T-helper 1 cell treated with Interleukin-12 subunit alpha and Interleukin-12 subunit beta and Interleukin-4 antibody, amounts not matched to agents 30 μg/mL and 1 μg/mL, for 36 hours (primary cell): ENCODE measurements at regions not wholly inside any gene's neighbourhood (a gene's known extent, or its start where the extent isn't known, plus 50 kb on each side); places are given as distances from the start of the nearest gene placed in this dataset.

Experiments used
- H3K27ac Mint-ChIP-seq: one replicate; pipeline ENCODE4 v1.8.0; 2021; ENCODE audit warnings: mild to moderate bottlenecking, mixed read lengths
- H3K27me3 Mint-ChIP-seq: one replicate; pipeline ENCODE4 v1.8.0; 2021; ENCODE audit warnings: low read depth, mixed read lengths
- H3K36me3 Mint-ChIP-seq: one replicate; pipeline ENCODE4 v1.8.0; 2021; ENCODE audit warnings: low read depth, mixed read lengths
- H3K4me1 Mint-ChIP-seq: one replicate; pipeline ENCODE4 v1.8.0; 2021; ENCODE audit warnings: low read depth, mixed read lengths
- H3K4me3 Mint-ChIP-seq: one replicate; pipeline ENCODE4 v1.8.0; 2021; ENCODE audit warnings: mild to moderate bottlenecking, moderate library complexity, mixed read lengths
- H3K9me3 Mint-ChIP-seq: one replicate; pipeline ENCODE4 v1.8.0; 2021; ENCODE audit warnings: mixed read lengths

DNA sequence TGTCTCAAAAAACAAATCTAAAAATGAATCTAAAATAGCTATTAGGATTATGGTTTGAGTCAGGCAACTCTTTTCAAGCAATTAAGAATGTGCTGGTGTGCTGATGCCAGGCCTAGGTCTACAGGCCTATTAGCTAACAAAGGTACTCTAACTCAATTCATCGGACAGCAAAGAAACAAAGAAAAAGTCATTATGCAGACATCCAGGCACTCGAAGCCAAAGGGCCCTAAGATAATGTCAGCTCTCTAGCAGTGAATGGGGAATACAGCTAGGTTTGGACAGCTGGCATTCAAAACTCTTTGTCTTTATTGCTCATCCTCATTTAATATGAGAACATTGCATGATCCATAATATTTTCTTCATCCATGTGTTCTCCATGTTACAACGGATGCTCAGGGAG is 108.5 kb downstream of the TMEM114 start:
- Mint-ChIP-seq H3K9me3 (peaks cover 7% of the 10 kb centered on the region), H3K4me1 (no peaks in the 10 kb centered on the region)

GRCh38 chr16:8476824-8477223 is 113.5 kb downstream of the TMEM114 start:
- Mint-ChIP-seq H3K4me1 (no peaks in the 10 kb centered on the region), H3K4me3 (no peak overlapping the region), H3K27me3 (no peaks in the 10 kb centered on the region)

More for the DNA sequence above, 108.5 kb downstream of the TMEM114 start:
- no peaks in the 10 kb centered on the region for H3K36me3 Mint-ChIP-seq
- no peak overlapping the region for H3K27ac Mint-ChIP-seq
- no peak overlapping the region for H3K4me3 Mint-ChIP-seq
- no peaks in the 10 kb centered on the region for H3K27me3 Mint-ChIP-seq

GRCh38 chr16:8474587-8474986 is 115.7 kb downstream of the TMEM114 start:
- no peaks in the 10 kb centered on the region for H3K4me1 Mint-ChIP-seq
- H3K9me3 Mint-ChIP-seq: no peaks in the 10 kb centered on the region
- no peaks in the 10 kb centered on the region for H3K27me3 Mint-ChIP-seq
- no peaks in the 10 kb centered on the region for H3K36me3 Mint-ChIP-seq
- no peak overlapping the region for H3K4me3 Mint-ChIP-seq
- H3K27ac Mint-ChIP-seq: no peak overlapping the region

More at GRCh38 chr16:8476824-8477223, 113.5 kb downstream of the TMEM114 start:
- Mint-ChIP-seq H3K27ac (no peak overlapping the region), H3K9me3 (no peaks in the 10 kb centered on the region), H3K36me3 (no peaks in the 10 kb centered on the region)

DNA sequence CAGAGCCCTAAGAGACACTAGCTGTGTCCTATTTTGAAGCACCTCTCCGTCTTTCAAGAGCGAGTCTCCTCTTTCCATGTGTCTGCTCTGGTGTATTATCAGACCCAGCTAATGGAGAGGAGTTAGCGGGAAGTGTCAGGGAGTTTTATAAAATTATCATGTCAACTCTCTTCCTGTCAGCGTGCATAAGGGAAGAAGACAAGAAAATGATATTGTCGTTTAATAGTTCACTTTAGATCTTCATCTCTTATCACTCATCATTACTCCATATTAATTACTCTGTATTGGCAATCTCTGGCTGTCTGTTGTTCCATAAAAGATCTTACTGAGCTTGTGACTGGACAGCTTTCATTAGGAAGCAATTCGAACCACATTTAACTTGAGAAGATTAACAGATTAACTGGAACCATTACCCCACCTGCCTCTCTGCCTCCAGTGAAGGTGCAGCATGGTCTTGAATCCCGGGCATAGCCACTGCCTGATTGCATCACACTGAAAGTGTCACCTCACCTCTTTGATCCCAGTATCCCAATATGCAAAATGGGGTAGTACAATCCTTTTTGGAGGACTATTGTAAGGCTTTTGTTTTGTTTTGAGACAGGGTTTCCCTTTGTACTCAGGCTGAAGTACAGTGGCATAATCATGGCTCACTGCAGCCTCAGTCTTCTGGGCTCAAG is 121.1 kb downstream of the TMEM114 start:
- Mint-ChIP-seq H3K9me3 (no peaks in the 10 kb centered on the region), H3K27ac (no peak overlapping the region), H3K4me3 (no peak overlapping the region), H3K27me3 (no peaks in the 10 kb centered on the region), H3K4me1 (no peaks in the 10 kb centered on the region), H3K36me3 (no peaks in the 10 kb centered on the region)

DNA sequence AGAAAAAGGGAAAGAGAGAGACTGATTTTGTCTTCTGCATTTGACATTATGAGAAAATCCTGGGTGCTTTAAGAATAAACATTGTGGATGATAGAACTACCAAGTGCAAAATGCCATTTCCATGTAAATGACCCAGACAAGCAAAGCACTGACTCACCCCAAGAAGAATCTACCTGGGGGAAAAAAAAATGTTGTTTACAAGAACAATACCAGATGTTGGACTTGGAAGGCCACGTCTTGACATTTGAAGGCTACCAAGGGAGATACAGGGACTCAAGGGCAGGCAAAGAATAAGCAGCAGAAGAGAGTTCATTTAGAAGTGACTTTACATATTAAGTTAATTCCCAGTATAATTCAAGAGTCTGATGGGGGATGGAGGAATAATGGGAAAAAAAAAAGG is 125.3 kb downstream of the TMEM114 start:
- Mint-ChIP-seq H3K4me3 (no peak overlapping the region), H3K36me3 (no peaks in the 10 kb centered on the region), H3K9me3 (no peaks in the 10 kb centered on the region), H3K27ac (no peak overlapping the region), H3K27me3 (no peaks in the 10 kb centered on the region), H3K4me1 (no peaks in the 10 kb centered on the region)

DNA sequence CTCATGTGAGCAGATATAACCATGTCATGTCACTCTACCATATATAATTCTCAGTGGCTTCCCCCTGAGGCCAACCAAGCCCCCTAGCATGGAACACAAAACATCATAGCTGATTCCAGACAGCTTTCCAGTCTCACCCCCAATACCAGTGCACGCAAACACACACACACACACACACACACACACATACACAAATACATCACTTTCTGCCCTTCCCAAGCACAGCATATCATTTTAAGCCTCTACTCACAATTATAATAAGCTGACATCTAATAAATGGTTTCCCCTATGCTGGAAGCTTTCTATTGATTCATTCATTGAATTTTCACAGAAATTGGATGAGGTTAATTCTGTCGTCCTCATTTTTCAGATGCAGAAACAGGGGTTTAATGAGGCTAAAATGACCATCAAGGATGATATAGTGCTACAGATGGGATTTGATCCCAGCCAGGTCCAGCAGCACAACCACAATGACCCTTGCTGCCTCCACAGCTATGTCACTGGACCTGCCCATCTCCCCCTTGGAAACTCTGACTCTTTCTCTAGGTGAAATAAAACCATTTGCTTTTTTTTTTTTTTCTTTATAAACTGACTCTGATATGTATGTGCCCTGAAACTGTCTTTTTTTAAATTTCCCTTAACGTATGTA is 131.1 kb downstream of the TMEM114 start:
- Mint-ChIP-seq H3K36me3 (no peaks in the 10 kb centered on the region), H3K27ac (no peak overlapping the region), H3K9me3 (no peaks in the 10 kb centered on the region), H3K4me1 (no peaks in the 10 kb centered on the region), H3K4me3 (no peak overlapping the region), H3K27me3 (no peaks in the 10 kb centered on the region)

DNA sequence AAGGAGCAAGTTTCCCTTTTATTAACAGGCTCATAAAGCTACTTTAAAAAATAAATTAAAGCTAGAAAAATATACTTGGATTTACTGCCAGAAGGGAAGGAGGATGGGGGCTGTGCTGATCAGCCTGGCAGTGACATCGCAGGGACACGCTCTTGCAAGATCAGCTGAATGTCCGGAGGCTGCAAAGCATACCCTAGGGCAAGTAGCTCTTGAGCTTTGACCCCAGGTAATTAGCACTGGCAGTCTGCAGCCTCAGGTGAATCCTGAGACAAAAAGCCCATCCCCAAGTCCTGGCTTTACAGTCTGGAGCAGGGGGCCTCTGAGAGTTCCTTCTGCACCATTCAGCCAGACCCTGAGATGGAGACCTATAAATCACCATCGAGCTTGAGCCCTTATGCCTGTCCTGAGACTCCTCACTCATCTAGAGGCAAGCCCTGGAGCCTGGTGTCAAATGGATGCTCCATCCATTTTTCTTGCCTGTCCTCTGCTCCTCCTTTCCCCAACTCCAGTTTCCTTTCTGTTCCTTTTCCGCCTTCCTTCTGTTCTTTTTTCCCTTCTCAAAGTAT is 131.7 kb downstream of the TMEM114 start:
- no peak overlapping the region for H3K27ac Mint-ChIP-seq
- H3K36me3 Mint-ChIP-seq: no peaks in the 10 kb centered on the region
- H3K27me3 Mint-ChIP-seq: no peaks in the 10 kb centered on the region
- H3K4me1 Mint-ChIP-seq: no peaks in the 10 kb centered on the region
- no peaks in the 10 kb centered on the region for H3K9me3 Mint-ChIP-seq
- H3K4me3 Mint-ChIP-seq: no peak overlapping the region

DNA sequence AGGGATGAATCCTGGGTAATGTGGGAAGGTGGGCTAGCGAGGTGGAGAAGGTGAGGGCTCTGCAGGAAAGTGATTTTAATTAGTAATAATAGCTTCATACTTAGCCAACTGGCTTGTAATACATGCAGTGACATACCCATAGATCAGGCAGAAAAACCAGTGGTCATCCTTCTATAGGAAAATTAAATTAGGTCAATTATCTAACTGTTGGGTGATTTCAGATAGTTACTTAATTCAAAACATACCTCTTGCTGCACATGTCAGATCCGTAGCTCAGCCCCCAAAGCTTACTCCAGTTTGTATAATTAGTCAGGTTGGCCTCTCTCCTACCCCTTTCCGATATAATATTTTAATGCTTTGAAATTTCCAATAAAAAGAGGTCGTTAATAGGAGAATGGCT is 137.0 kb downstream of the TMEM114 start:
- H3K27me3 Mint-ChIP-seq: no peaks in the 10 kb centered on the region
- no peaks in the 10 kb centered on the region for H3K9me3 Mint-ChIP-seq
- no peaks in the 10 kb centered on the region for H3K36me3 Mint-ChIP-seq
- no peaks in the 10 kb centered on the region for H3K4me1 Mint-ChIP-seq
- no peak overlapping the region for H3K27ac Mint-ChIP-seq
- H3K4me3 Mint-ChIP-seq: no peak overlapping the region

DNA sequence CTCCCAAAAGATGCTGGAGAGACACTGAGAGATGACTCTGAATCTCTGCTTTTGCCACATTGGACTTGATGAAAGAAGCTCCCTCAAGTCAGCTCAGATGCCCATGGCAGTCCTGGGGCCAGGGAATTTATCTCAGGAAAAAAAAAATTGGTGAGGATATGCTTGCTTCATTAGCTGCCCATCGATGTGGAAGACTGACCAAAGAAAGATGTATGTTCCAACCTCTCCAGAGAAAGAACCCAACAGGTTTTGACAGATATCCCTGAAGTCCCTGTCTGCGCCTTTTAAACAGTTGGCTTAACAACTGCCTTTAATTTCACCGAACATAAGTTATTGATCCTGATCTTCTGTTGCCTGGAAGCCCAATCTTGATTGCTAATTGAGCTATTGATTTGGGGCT is 137.4 kb downstream of the TMEM114 start:
- H3K9me3 Mint-ChIP-seq: no peaks in the 10 kb centered on the region
- no peaks in the 10 kb centered on the region for H3K36me3 Mint-ChIP-seq
- H3K27me3 Mint-ChIP-seq: no peaks in the 10 kb centered on the region
- no peak overlapping the region for H3K27ac Mint-ChIP-seq
- no peak overlapping the region for H3K4me3 Mint-ChIP-seq
- H3K4me1 Mint-ChIP-seq: no peaks in the 10 kb centered on the region

- H3K27me3 Mint-ChIP-seq: no peaks in the 10 kb centered on the region
- no peaks in the 10 kb centered on the region for H3K36me3 Mint-ChIP-seq
- peaks cover 9% of the 10 kb centered on the region for H3K9me3 Mint-ChIP-seq
- no peaks in the 10 kb centered on the region for H3K4me1 Mint-ChIP-seq
- no peak overlapping the region for H3K4me3 Mint-ChIP-seq
- no peak overlapping the region for H3K27ac Mint-ChIP-seq
These were observed 153.4 kb downstream of the TMEM114 start for GRCh38 chr16:8436931-8437330.

- Mint-ChIP-seq H3K27ac (no peak overlapping the region), H3K36me3 (no peaks in the 10 kb centered on the region), H3K4me1 (no peaks in the 10 kb centered on the region), H3K4me3 (no peak overlapping the region), H3K9me3 (no peaks in the 10 kb centered on the region), H3K27me3 (no peaks in the 10 kb centered on the region)
These were observed 158.5 kb downstream of the TMEM114 start for GRCh38 chr16:8431783-8432182.

- H3K36me3 Mint-ChIP-seq: no peaks in the 10 kb centered on the region
- H3K4me1 Mint-ChIP-seq: no peaks in the 10 kb centered on the region
- no peak overlapping the region for H3K27ac Mint-ChIP-seq
- no peaks in the 10 kb centered on the region for H3K27me3 Mint-ChIP-seq
- H3K4me3 Mint-ChIP-seq: no peak overlapping the region
- H3K9me3 Mint-ChIP-seq: peaks cover 3% of the 10 kb centered on the region
These were observed 159.9 kb downstream of the TMEM114 start for GRCh38 chr16:8430401-8430800.

DNA sequence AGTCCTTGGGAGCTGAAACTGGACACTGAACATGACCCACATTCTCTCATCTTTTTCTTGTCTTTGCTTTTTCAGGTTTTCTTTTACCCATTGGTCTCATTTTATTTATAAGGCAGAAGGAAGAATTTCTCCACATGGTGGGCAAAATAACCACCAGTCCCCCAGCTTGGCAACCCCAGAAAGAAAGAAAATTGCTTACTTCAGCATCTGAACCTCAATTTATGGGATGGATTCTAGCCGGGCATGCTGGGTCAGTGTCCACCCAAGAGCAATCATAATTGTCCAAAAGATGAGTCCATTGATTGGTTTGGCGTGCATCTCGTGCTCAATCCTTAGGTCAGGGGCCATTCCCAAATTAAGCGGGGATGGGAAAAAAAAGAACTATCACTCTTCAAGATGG is 163.7 kb downstream of the TMEM114 start:
- Mint-ChIP-seq H3K4me3 (no peak overlapping the region), H3K4me1 (no peaks in the 10 kb centered on the region), H3K27me3 (no peaks in the 10 kb centered on the region)

DNA sequence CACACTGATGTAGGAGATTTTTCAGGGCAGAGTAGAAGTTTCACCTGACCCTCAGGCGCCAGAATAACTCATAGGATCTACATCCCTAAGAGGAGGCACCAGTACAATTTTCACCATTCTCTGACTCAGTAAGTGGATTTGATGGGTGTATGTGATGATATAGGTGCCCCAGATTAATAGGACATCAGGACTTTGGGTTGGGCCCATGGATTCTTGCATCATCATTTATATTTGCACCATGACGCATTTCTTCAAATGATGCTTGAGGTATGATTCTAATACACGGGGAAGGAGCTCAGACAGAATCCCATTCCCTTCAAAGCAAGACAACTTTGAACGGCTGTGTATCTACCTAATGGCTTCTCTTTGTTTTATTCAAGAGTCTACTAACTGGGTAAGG is 173.2 kb downstream of the TMEM114 start:
- peaks cover 4% of the 10 kb centered on the region for H3K9me3 Mint-ChIP-seq
- H3K4me3 Mint-ChIP-seq: no peak overlapping the region
- H3K27me3 Mint-ChIP-seq: no peaks in the 10 kb centered on the region
- H3K36me3 Mint-ChIP-seq: no peaks in the 10 kb centered on the region
- H3K4me1 Mint-ChIP-seq: no peaks in the 10 kb centered on the region
- H3K27ac Mint-ChIP-seq: no peak overlapping the region

More for the DNA sequence above, 163.7 kb downstream of the TMEM114 start:
- no peak overlapping the region for H3K27ac Mint-ChIP-seq
- H3K36me3 Mint-ChIP-seq: no peaks in the 10 kb centered on the region
- H3K9me3 Mint-ChIP-seq: peaks cover 3% of the 10 kb centered on the region

DNA sequence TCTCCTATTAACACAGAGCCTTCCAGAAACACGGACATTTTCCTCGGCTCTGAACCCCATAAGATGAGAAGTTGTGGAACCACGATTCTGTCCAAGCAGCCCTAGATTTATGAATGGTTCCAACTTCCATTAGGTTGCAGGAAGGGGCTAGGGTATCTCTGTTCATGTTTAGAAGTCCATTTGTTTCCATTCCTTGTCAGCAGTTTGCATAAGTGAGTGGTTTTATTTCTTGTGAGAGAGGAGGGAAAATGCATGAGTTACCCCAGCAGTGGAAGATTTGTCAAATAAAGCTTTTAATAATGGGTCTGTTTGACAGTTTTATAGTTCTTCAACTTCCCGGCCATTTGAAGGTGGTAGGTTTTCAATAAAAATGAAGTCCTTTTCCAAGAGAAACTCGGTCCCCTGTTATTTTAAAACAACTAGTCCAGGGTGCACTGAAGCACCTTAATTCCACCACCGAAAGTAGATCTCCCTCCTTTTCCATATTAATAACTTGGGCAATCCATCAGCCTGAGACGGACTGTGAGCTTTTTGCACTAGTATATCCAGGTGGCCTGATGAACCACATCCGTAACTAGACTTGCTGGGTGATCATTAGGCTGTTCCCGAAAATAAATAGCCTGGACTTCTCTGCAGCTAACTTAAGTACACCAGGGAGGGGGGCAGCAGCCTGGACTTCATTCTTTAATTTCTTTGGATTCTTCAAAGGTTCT is 181.3 kb downstream of the TMEM114 start:
- no peak overlapping the region for H3K4me3 Mint-ChIP-seq
- peaks cover 18% of the 10 kb centered on the region for H3K9me3 Mint-ChIP-seq
- H3K27me3 Mint-ChIP-seq: no peaks in the 10 kb centered on the region
- H3K4me1 Mint-ChIP-seq: no peaks in the 10 kb centered on the region
- H3K27ac Mint-ChIP-seq: no peak overlapping the region
- no peaks in the 10 kb centered on the region for H3K36me3 Mint-ChIP-seq
